SK-N-MC (cell line): ENCODE measurements at regions not wholly inside any gene's neighbourhood (a gene's known extent, or its start where the extent isn't known, plus 50 kb on each side); places are given as distances from the start of the nearest gene placed in this dataset.

Source experiments
- DNase-seq: peaks from one replicate; pipeline ENCODE4 v3.0.0-alpha.2; 2011; ENCODE audit warnings: low read depth, low spot score
- H3K27ac ChIP-seq: fragments of 200-600 bp; sonication (generic); 2 replicates; pipeline ENCODE4 v1.5.1; 2016; ENCODE audit warnings: mixed run types
- H3K36me3 ChIP-seq: fragments of 200-600 bp; sonication (generic); 2 replicates; pipeline ENCODE4 v1.6.1; 2017; ENCODE audit warnings: antibody characterized with exemption, low read length, mixed read lengths; ENCODE audit not compliant: insufficient read depth
- H3K4me3 ChIP-seq: fragments of 200-600 bp; sonication (generic); 2 replicates; pipeline ENCODE4 v1.5.1; 2016
- H3K9ac ChIP-seq: fragments of 200-600 bp; sonication (generic); 2 replicates; pipeline ENCODE4 v1.8.0; 2017; ENCODE audit warnings: mixed run types, mixed read lengths; ENCODE audit not compliant: insufficient read length
- H3K9me3 ChIP-seq: fragments of 200-600 bp; sonication (generic); 2 replicates; pipeline ENCODE4 v1.6.1; 2017; ENCODE audit warnings: low read depth, mild to moderate bottlenecking, antibody characterized with exemption, low read length, moderate library complexity, mixed read lengths
- EZH2 ChIP-seq: fragments of 200-600 bp; sonication (generic); IDR thresholded peaks from one replicate; pipeline ENCODE4 v1.6.1; 2017; ENCODE audit warnings: antibody characterized with exemption
- FOXP2 ChIP-seq: optimal IDR thresholded peaks from 2 replicates; pipeline ENCODE3; 2011; ENCODE audit warnings: mild to moderate bottlenecking, moderate library complexity; ENCODE audit not compliant: insufficient read depth; ENCODE audit errors: extremely low read length, control extremely low read depth
- POLR2AphosphoS5 ChIP-seq: IDR thresholded peaks from 2 replicates; pipeline ENCODE4 v1.6.1; 2012; ENCODE audit warnings: mild to moderate bottlenecking, low read depth, low read length, borderline replicate concordance

GRCh38 chr1:113185463-113186104 is 112.6 kb downstream of the LRIG2 start:
- Histone ChIP-seq H3K9me3 (no peaks in the 10 kb centered on the region), H3K4me3 (no peak overlapping the region), H3K36me3 (no peaks in the 10 kb centered on the region), H3K9ac (no peak overlapping the region), H3K27ac (no peak overlapping the region)
- DNase-seq: no peak
- no peak for TF ChIP-seq EZH2
- no peak for TF ChIP-seq FOXP2
- no peak for TF ChIP-seq POLR2AphosphoS5

- H3K27ac ChIP-seq: no peak overlapping the region
- H3K9me3 ChIP-seq: no peaks in the 10 kb centered on the region
- no peak for TF ChIP-seq FOXP2
- TF ChIP-seq POLR2AphosphoS5: no peak
- TF ChIP-seq EZH2: no peak
- no peak for DNase-seq
- no peak overlapping the region for H3K4me3 ChIP-seq
- no peaks in the 10 kb centered on the region for H3K36me3 ChIP-seq
- no peak overlapping the region for H3K9ac ChIP-seq
Measured at GRCh38 chr1:113190078-113190477, 117.1 kb downstream of the LRIG2 start.

GRCh38 chr1:113190930-113191329 is 117.9 kb downstream of the LRIG2 start:
- no peak for DNase-seq

GRCh38 chr1:113191579-113192076 is 118.6 kb downstream of the LRIG2 start:
- no peak for DNase-seq
- Histone ChIP-seq H3K36me3 (no peaks in the 10 kb centered on the region), H3K9me3 (no peaks in the 10 kb centered on the region), H3K4me3 (no peak overlapping the region), H3K27ac (no peak overlapping the region), H3K9ac (no peak overlapping the region)
- TF ChIP-seq FOXP2: no peak
- TF ChIP-seq POLR2AphosphoS5: no peak
- TF ChIP-seq EZH2: no peak

More at GRCh38 chr1:113190930-113191329, 117.9 kb downstream of the LRIG2 start:
- no peaks in the 10 kb centered on the region for H3K9me3 ChIP-seq
- no peak overlapping the region for H3K27ac ChIP-seq
- no peak for TF ChIP-seq EZH2
- TF ChIP-seq POLR2AphosphoS5: no peak
- TF ChIP-seq FOXP2: no peak
- H3K9ac ChIP-seq: no peak overlapping the region
- H3K36me3 ChIP-seq: no peaks in the 10 kb centered on the region
- H3K4me3 ChIP-seq: no peak overlapping the region

- no peak for DNase-seq
- Histone ChIP-seq H3K36me3 (no peaks in the 10 kb centered on the region), H3K9ac (no peak overlapping the region), H3K9me3 (no peaks in the 10 kb centered on the region), H3K4me3 (no peak overlapping the region), H3K27ac (no peak overlapping the region)
- no peak for TF ChIP-seq FOXP2
- no peak for TF ChIP-seq POLR2AphosphoS5
- no peak for TF ChIP-seq EZH2
Measured at GRCh38 chr1:113192242-113192641, 119.2 kb downstream of the LRIG2 start.

- no peak overlapping the region for H3K4me3 ChIP-seq
- no peak overlapping the region for H3K27ac ChIP-seq
- no peak for TF ChIP-seq FOXP2
- TF ChIP-seq POLR2AphosphoS5: no peak
- no peak for TF ChIP-seq EZH2
- no peaks in the 10 kb centered on the region for H3K9me3 ChIP-seq
- no peak overlapping the region for H3K9ac ChIP-seq
- DNase-seq: no peak
- no peaks in the 10 kb centered on the region for H3K36me3 ChIP-seq
Measured at GRCh38 chr1:113192980-113193379, 120.0 kb downstream of the LRIG2 start.

- no peak overlapping the region for H3K4me3 ChIP-seq
- H3K9me3 ChIP-seq: no peaks in the 10 kb centered on the region
- no peak overlapping the region for H3K9ac ChIP-seq
- TF ChIP-seq FOXP2: no peak
- TF ChIP-seq EZH2: no peak
- TF ChIP-seq POLR2AphosphoS5: no peak
- DNase-seq: no peak
- no peak overlapping the region for H3K27ac ChIP-seq
- no peaks in the 10 kb centered on the region for H3K36me3 ChIP-seq
Measured at GRCh38 chr1:113194846-113195830, 122.1 kb downstream of the LRIG2 start.

- no peak overlapping the region for H3K27ac ChIP-seq
- no peak overlapping the region for H3K4me3 ChIP-seq
- no peaks in the 10 kb centered on the region for H3K36me3 ChIP-seq
- DNase-seq: no peak
- no peak overlapping the region for H3K9ac ChIP-seq
- no peaks in the 10 kb centered on the region for H3K9me3 ChIP-seq
- TF ChIP-seq FOXP2: no peak
- no peak for TF ChIP-seq POLR2AphosphoS5
- TF ChIP-seq EZH2: no peak
Measured at GRCh38 chr1:113197719-113198330, 124.8 kb downstream of the LRIG2 start.
